ENCODE measurements at regions not wholly inside any gene's neighbourhood (a gene's known extent, or its start where the extent isn't known, plus 50 kb on each side); places are given as distances from the start of the nearest gene placed in this dataset.

- TF ChIP-seq NFE2L1 (tag; IDR thresholded peaks at IDR 0.05; ENCODE audit: borderline replicate concordance, low read depth) (no peak), FOXJ3 (CRISPR knock-in tag; IDR thresholded peaks at IDR 0.05) (no peak), MXD1 (CRISPR knock-in tag; IDR thresholded peaks at IDR 0.05; ENCODE audit: borderline replicate concordance, poor library complexity, severe bottlenecking) (no peak), TEAD4 (IDR thresholded peaks at IDR 0.05; ENCODE audit: low read length) (no peak), TEAD4 (CRISPR knock-in tag; IDR thresholded peaks at IDR 0.05; ENCODE audit: borderline replicate concordance) (no peak), TBP (optimal IDR thresholded peaks at IDR 0.05; ENCODE audit: low read depth, low read length) (no peak), NUFIP1 (IDR thresholded peaks at IDR 0.05; ENCODE audit: partially characterized antibody) (no peak), SMC3 (conservative IDR thresholded peaks at IDR 0.05; ENCODE audit: insufficient read depth, low read depth, low read length) (no peak), POLR2A (conservative IDR thresholded peaks at IDR 0.05) (no peak), HNRNPK (IDR thresholded peaks at IDR 0.05; ENCODE audit: low read depth, low read length, poor library complexity, severe bottlenecking) (no peak), YY1 (IDR thresholded peaks at IDR 0.05; ENCODE audit: borderline replicate concordance in 1 of 3, control insufficient read depth in 1 of 3, extremely low read depth in 1 of 3, insufficient read depth in 3 of 3, insufficient read length in 1 of 3, insufficient replicate concordance in 2 of 3, low read depth in 1 of 3, low read length in 2 of 3) (no peak), GABPA (tag; conservative IDR thresholded peaks at IDR 0.05; ENCODE audit: low read depth) (no peak), RBM39 (optimal IDR thresholded peaks at IDR 0.05; ENCODE audit: low read depth, low read length) (no peak), SRF (CRISPR knock-in tag; IDR thresholded peaks at IDR 0.05) (no peak)
- TF ChIP-seq, protein P1, sequence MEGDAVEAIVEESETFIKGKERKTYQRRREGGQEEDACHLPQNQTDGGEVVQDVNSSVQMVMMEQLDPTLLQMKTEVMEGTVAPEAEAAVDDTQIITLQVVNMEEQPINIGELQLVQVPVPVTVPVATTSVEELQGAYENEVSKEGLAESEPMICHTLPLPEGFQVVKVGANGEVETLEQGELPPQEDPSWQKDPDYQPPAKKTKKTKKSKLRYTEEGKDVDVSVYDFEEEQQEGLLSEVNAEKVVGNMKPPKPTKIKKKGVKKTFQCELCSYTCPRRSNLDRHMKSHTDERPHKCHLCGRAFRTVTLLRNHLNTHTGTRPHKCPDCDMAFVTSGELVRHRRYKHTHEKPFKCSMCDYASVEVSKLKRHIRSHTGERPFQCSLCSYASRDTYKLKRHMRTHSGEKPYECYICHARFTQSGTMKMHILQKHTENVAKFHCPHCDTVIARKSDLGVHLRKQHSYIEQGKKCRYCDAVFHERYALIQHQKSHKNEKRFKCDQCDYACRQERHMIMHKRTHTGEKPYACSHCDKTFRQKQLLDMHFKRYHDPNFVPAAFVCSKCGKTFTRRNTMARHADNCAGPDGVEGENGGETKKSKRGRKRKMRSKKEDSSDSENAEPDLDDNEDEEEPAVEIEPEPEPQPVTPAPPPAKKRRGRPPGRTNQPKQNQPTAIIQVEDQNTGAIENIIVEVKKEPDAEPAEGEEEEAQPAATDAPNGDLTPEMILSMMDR (IDR thresholded peaks at IDR 0.05 in 2 of 3, conservative IDR thresholded peaks at IDR 0.05 in 1 of 3; ENCODE audit: insufficient read depth in 2 of 3, low read depth in 1 of 3, low read length in 3 of 3): no peak
Measured at GRCh38 chr13:42445354-42445753, 128.6 kb upstream of the TNFSF11 start.

All from K562 (cell line).